Mesenchymal stem cell (in vitro differentiated cells and primary cell): ENCODE measurements at regions not wholly inside any gene's neighbourhood (a gene's known extent, or its start where the extent isn't known, plus 50 kb on each side); places are given as distances from the start of the nearest gene placed in this dataset.

ENCODE experiments used
- DNase-seq: peaks from one replicate; pipeline ENCODE4 v3.0.0-alpha.2; 2013
- H2AFZ ChIP-seq: one replicate; pipeline ENCODE4 v1.6.1; 2013; ENCODE audit warnings: low read depth, mild to moderate bottlenecking, control low read depth, inconsistent platforms, low read length, moderate library complexity
- H2AK5ac ChIP-seq: 2 replicates; pipeline ENCODE4 v1.6.1; 2013; ENCODE audit warnings: low read length, moderate library complexity, mild to moderate bottlenecking, inconsistent platforms; ENCODE audit not compliant: severe bottlenecking
- H2BK120ac ChIP-seq: one replicate; pipeline ENCODE4 v1.6.1; 2013; ENCODE audit warnings: low read depth, mild to moderate bottlenecking, inconsistent platforms, low read length, moderate library complexity
- H2BK12ac ChIP-seq, 2 experiments: one replicate each; pipeline ENCODE4 v1.6.1; 2013; ENCODE audit warnings: inconsistent platforms in 2 of 2, low read length in 2 of 2, mild to moderate bottlenecking in 2 of 2, moderate library complexity in 2 of 2, control low read depth in 1 of 2
- H2BK15ac ChIP-seq: one replicate; pipeline ENCODE4 v1.6.1; 2013; ENCODE audit warnings: mild to moderate bottlenecking, low read depth, inconsistent platforms; ENCODE audit not compliant: poor library complexity, severe bottlenecking
- H2BK5ac ChIP-seq: 2 replicates; pipeline ENCODE4 v1.6.1; 2013; ENCODE audit warnings: low read depth, mild to moderate bottlenecking, low read length, control low read depth, inconsistent platforms; ENCODE audit not compliant: poor library complexity, severe bottlenecking
- H3K14ac ChIP-seq, 2 experiments: one replicate each; pipeline ENCODE4 v1.6.1; 2013; ENCODE audit warnings: inconsistent platforms in 2 of 2, low read length in 2 of 2, control low read depth in 1 of 2, mild to moderate bottlenecking in 1 of 2, moderate library complexity in 1 of 2
- H3K18ac ChIP-seq, 2 experiments: one replicate each; pipeline ENCODE4 v1.6.1; 2013; ENCODE audit warnings: inconsistent platforms in 2 of 2, low read length in 2 of 2, control low read depth in 1 of 2, low read depth in 1 of 2, mild to moderate bottlenecking in 1 of 2
- H3K23ac ChIP-seq, 2 experiments: one replicate each; pipeline ENCODE4 v1.6.1; 2013; ENCODE audit warnings: inconsistent platforms in 2 of 2, low read length in 2 of 2, mild to moderate bottlenecking in 2 of 2, moderate library complexity in 2 of 2, control low read depth in 1 of 2
- H3K27ac ChIP-seq: 2 replicates; pipeline ENCODE4 v1.5.1; 2013; ENCODE audit warnings: mild to moderate bottlenecking, moderate library complexity, low read length, control low read depth, inconsistent platforms; ENCODE audit not compliant: poor library complexity, severe bottlenecking
- H3K27me3 ChIP-seq, 2 experiments: 2 replicates each; pipeline versions ENCODE4 v1.6.1 to v1.7.0; 2013; ENCODE audit warnings: low read length in 2 of 2, mild to moderate bottlenecking in 2 of 2, moderate library complexity in 2 of 2, control low read depth in 1 of 2, inconsistent platforms in 1 of 2; ENCODE audit not compliant: control insufficient read depth in 1 of 2, insufficient read depth in 1 of 2
- H3K36me3 ChIP-seq, 2 experiments: 2 replicates each; pipeline versions ENCODE4 v1.6.1 to v1.7.0; 2013; ENCODE audit warnings: low read length in 2 of 2, control low read depth in 1 of 2, inconsistent platforms in 1 of 2, low read depth in 1 of 2, mild to moderate bottlenecking in 1 of 2; ENCODE audit not compliant: insufficient read depth in 2 of 2, control insufficient read depth in 1 of 2
- H3K4ac ChIP-seq, 2 experiments: one replicate each; pipeline ENCODE4 v1.6.1; 2013; ENCODE audit warnings: inconsistent platforms in 2 of 2, low read length in 2 of 2, mild to moderate bottlenecking in 2 of 2, moderate library complexity in 2 of 2, control low read depth in 1 of 2, low read depth in 1 of 2
- H3K4me1 ChIP-seq: 2 replicates; pipeline ENCODE4 v1.6.1; 2013; ENCODE audit warnings: low read depth, low read length, control low read depth; ENCODE audit not compliant: control insufficient read depth, insufficient read depth
- H3K4me2 ChIP-seq: 2 replicates; pipeline ENCODE4 v1.6.1; 2013; ENCODE audit warnings: low read length, mild to moderate bottlenecking, inconsistent platforms; ENCODE audit not compliant: poor library complexity, severe bottlenecking
- H3K4me3 ChIP-seq, 2 experiments: 2 replicates each; pipeline versions ENCODE4 v1.5.1 to v1.7.0; 2013; ENCODE audit warnings: low read length in 2 of 2, mild to moderate bottlenecking in 2 of 2, control low read depth in 1 of 2, low read depth in 1 of 2; ENCODE audit not compliant: insufficient read depth in 1 of 2
- H3K79me1 ChIP-seq: replicated peaks from 2 replicates; pipeline ENCODE4 v1.6.1; 2013; ENCODE audit warnings: mild to moderate bottlenecking, control low read depth, low read length, inconsistent platforms; ENCODE audit not compliant: poor library complexity, severe bottlenecking
- H3K9ac ChIP-seq: 2 replicates; pipeline ENCODE4 v1.7.0; 2013; ENCODE audit warnings: mild to moderate bottlenecking, low read length, moderate library complexity
- H3K9me3 ChIP-seq: 2 replicates; pipeline ENCODE4 v1.7.0; 2013; ENCODE audit warnings: mild to moderate bottlenecking, low read length; ENCODE audit not compliant: control insufficient read depth
- H4K8ac ChIP-seq: one replicate; pipeline ENCODE4 v1.6.1; 2013; ENCODE audit warnings: inconsistent platforms, mild to moderate bottlenecking, low read length, moderate library complexity
- H4K91ac ChIP-seq: one replicate; pipeline ENCODE4 v1.6.1; 2013; ENCODE audit warnings: mild to moderate bottlenecking, low read length, inconsistent platforms
- WGBS: methylation state at CpG from one replicate; pipeline ENCODE4 v1.1.7; 2013; ENCODE audit warnings: mixed read lengths; 5-methylcytosine and 5-hydroxymethylcytosine counted together

DNA sequence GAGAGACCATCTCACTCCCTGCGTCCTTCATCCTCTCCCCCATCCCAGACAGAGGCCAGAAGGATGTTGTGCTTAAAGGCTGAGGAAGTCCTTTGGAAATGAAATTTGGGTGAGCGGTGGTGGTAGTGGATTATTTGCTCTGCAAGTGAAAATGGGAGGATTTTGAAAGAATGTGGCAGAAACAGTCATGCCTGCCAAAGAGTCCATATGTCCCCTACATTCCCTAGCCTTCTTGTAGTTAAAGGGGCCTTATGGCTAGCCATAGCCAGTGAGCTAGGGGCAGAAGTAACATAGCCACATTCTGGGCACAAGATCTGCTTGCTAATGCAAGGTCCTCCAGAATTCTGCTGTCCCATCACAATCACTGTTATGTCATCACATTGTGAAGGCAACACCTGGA, 360.2 kb upstream of the TSHZ3 start:
- no peak overlapping the region for H3K18ac ChIP-seq
- no peak overlapping the region for H3K9ac ChIP-seq
- H3K36me3 ChIP-seq, result no peaks in the 10 kb centered on the region
- H3K23ac ChIP-seq, result no peak overlapping the region
- no peak overlapping the region for H4K8ac ChIP-seq
- no peaks in the 10 kb centered on the region for H3K9me3 ChIP-seq
- no peaks in the 10 kb centered on the region for H3K79me1 ChIP-seq
- no peak overlapping the region for H3K4ac ChIP-seq
- no peak overlapping the region for H2BK15ac ChIP-seq
- H2BK5ac ChIP-seq, result no peak overlapping the region
- no peak overlapping the region for H2AK5ac ChIP-seq
- peak overlapping the region; percentile 7 for H4K91ac ChIP-seq
- H2AFZ ChIP-seq, result no peak overlapping the region
- H3K4me2 ChIP-seq, result no peak overlapping the region
- H2BK12ac ChIP-seq, result no peak overlapping the region
- H3K27me3 ChIP-seq, result peaks cover 0 to 3% of the 10 kb centered on the region in 2 experiments
- no peak overlapping the region for H3K4me3 ChIP-seq
- 29% methylated on average over 1 of the region's 2 CpGs for WGBS
- no peaks in the 10 kb centered on the region for H3K4me1 ChIP-seq
- DNase-seq, result no peak
- H3K27ac ChIP-seq, result no peak overlapping the region
- no peak overlapping the region for H3K14ac ChIP-seq
- H2BK120ac ChIP-seq, result no peak overlapping the region

DNA sequence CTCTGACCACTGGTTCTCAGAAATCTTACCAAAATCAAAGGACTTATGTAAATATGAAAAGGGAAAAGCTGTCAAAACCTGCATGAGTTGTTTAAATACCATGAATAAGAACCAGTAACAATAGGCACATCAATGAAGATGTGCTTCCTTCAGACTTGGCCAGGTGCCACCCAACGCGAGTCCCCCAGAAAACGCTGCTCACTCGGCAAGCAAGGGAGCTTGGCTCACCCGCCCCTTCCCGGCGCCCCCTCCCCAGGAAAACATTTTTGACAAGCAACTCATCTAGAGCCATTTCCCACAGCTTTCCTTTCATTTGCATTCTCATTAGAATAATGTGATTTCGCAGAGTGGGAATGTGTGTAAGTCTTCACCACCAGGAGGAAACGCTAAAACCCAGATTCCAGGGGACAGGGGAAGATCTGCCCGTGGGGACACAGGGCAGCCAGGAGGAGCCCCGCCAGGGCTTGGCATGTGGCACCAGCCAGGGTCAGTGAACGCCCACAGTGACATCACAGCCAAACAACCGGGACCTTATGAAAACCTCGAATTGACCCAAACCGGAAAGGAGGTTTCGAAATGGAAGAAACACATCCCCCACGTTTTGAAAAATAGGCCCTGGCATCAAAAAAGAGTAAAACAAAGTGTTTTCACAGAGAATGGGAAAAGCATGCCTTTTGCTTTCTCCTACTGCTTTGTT, 366.2 kb upstream of the TSHZ3 start:
- WGBS, result 83% methylated on average over 17 of the region's 17 CpGs
- Histone ChIP-seq H3K9me3 (no peaks in the 10 kb centered on the region), H3K27ac (no peak overlapping the region), H3K18ac (no peak overlapping the region), H2AFZ (no peak overlapping the region), H2AK5ac (no peak overlapping the region), H3K79me1 (no peaks in the 10 kb centered on the region), H2BK120ac (no peak overlapping the region), H2BK5ac (no peak overlapping the region), H3K27me3 (no peaks in the 10 kb centered on the region), H3K36me3 (no peaks in the 10 kb centered on the region), H4K91ac (no peak overlapping the region), H3K4ac (no peak overlapping the region), H3K14ac (no peak overlapping the region), H2BK12ac (no peak overlapping the region), H2BK15ac (no peak overlapping the region), H3K4me2 (no peak overlapping the region), H3K4me1 (no peaks in the 10 kb centered on the region), H3K23ac (no peak overlapping the region), H3K9ac (no peak overlapping the region), H3K4me3 (no peak overlapping the region), H4K8ac (no peak overlapping the region)
- DNase-seq, result peak; percentile 6

DNA sequence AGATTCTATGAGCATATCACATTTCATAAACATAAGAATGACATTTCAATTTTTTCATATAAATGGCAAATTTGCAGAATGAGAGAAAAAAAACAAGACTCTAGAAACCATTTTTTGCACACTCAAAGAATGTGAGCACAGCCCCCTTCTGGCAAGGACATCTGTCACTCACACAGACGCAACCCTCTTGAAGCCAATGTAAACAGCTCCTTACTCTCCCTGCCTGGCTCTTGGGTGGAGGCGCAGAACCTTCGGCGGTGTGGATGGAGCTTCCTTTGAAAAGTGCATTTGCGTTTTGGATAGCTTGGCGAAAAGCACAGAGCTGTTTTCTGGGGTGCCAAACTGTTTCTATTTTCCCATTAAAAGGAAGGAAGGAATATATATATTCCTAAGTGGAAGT, 367.6 kb upstream of the TSHZ3 start:
- Histone ChIP-seq H2BK12ac (no peak overlapping the region), H2BK5ac (no peak overlapping the region), H3K18ac (no peak overlapping the region), H3K36me3 (no peaks in the 10 kb centered on the region), H2BK15ac (no peak overlapping the region), H3K27me3 (no peaks in the 10 kb centered on the region), H3K23ac (no peak overlapping the region), H3K9ac (no peak overlapping the region), H3K9me3 (no peaks in the 10 kb centered on the region), H3K4me1 (no peaks in the 10 kb centered on the region), H3K27ac (no peak overlapping the region), H2AK5ac (no peak overlapping the region), H2AFZ (no peak overlapping the region), H4K91ac (no peak overlapping the region), H3K79me1 (no peaks in the 10 kb centered on the region), H2BK120ac (no peak overlapping the region), H3K4me2 (no peak overlapping the region), H3K14ac (no peak overlapping the region), H3K4ac (no peak overlapping the region), H3K4me3 (no peak overlapping the region), H4K8ac (no peak overlapping the region)
- 70% methylated on average over 5 of the region's 6 CpGs for WGBS
- no peak for DNase-seq

DNA sequence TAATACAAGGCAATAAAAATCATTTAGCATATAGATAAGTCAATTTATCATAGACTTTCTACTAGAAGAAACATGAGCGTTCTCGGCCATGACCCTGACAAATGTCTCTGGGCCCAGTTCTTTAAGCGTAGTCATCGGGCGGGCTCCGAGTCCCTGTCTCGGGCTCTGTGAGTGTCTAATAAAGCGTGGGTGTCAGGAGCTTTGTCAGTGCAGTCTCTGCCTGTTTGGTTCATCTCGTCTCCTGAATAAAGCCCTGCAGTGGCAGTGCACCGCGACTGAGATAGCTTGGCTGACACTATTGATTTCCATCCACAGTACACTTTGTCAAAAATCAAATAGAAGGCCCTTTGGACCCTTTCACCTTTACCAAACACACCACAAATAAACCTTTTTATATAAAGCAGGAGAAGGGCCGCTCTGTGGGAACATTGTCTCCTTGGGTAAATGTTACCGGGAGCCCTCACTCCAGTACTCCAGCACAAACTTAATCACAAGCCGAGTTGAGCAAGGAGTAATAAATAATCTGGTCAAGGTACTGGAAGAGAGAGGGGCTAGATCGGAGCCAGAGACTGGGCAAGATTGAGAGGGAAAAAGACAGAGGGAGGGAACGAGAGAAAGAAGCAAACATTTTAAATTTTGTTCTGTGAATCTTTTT, 368.2 kb upstream of the TSHZ3 start:
- H3K18ac ChIP-seq, result peak overlapping the region in 1 of 2 experiments; percentile 21
- H3K23ac ChIP-seq, result no peak overlapping the region
- peak overlapping the region; percentile 33 for H3K9ac ChIP-seq
- no peak overlapping the region for H2BK12ac ChIP-seq
- no peak overlapping the region for H2BK15ac ChIP-seq
- H2BK5ac ChIP-seq, result no peak overlapping the region
- no peaks in the 10 kb centered on the region for H3K36me3 ChIP-seq
- no peak overlapping the region for H3K4me3 ChIP-seq
- WGBS, result 93% methylated on average over 13 of the region's 16 CpGs
- no peaks in the 10 kb centered on the region for H3K4me1 ChIP-seq
- H4K91ac ChIP-seq, result no peak overlapping the region
- H4K8ac ChIP-seq, result no peak overlapping the region
- H3K79me1 ChIP-seq, result no peaks in the 10 kb centered on the region
- no peak overlapping the region for H3K4ac ChIP-seq
- no peak overlapping the region for H2AFZ ChIP-seq
- DNase-seq, result no peak
- no peak overlapping the region for H2AK5ac ChIP-seq
- no peaks in the 10 kb centered on the region for H3K27me3 ChIP-seq
- H3K14ac ChIP-seq, result no peak overlapping the region
- H3K9me3 ChIP-seq, result no peaks in the 10 kb centered on the region
- H2BK120ac ChIP-seq, result no peak overlapping the region
- H3K27ac ChIP-seq, result no peak overlapping the region
- no peak overlapping the region for H3K4me2 ChIP-seq
